SU-DHL-6 (cell line): ENCODE measurements at regions not wholly inside any gene's neighbourhood (a gene's known extent, or its start where the extent isn't known, plus 50 kb on each side); places are given as distances from the start of the nearest gene placed in this dataset.

ENCODE experiments used
- H2AFZ ChIP-seq: fragments of 200-600 bp; sonication (generic); 2 replicates; pipeline ENCODE4 v1.6.1; 2014; ENCODE audit warnings: low read depth, mild to moderate bottlenecking, moderate library complexity, mixed read lengths, antibody characterized with exemption, low read length; ENCODE audit not compliant: severe bottlenecking
- H3F3A ChIP-seq: fragments of 200-600 bp; shearing (Covaris generic); 2 replicates; pipeline ENCODE4 v1.6.0; 2016; ENCODE audit warnings: antibody characterized with exemption, mild to moderate bottlenecking; ENCODE audit not compliant: insufficient read depth
- H3K27ac ChIP-seq: fragments of 200-600 bp; sonication (generic); 2 replicates; pipeline ENCODE4 v1.5.1; 2016; ENCODE audit warnings: low read depth, mild to moderate bottlenecking, low read length, moderate library complexity, mixed read lengths
- H3K27me3 ChIP-seq: fragments of 200-600 bp; sonication (generic), shearing (Covaris generic); 2 replicates; pipeline ENCODE4 v1.6.0; 2014; ENCODE audit warnings: mild to moderate bottlenecking, low read length
- H3K36me3 ChIP-seq: fragments of 200-600 bp; sonication (generic); 2 replicates; pipeline ENCODE4 v1.6.1; 2014; ENCODE audit warnings: mild to moderate bottlenecking, low read length, mixed read lengths
- H3K4me2 ChIP-seq: fragments of 300-600, 200-600 bp; shearing (Covaris generic), sonication (generic); 2 replicates; pipeline ENCODE4 v1.6.0; 2014; ENCODE audit warnings: low read length, low read depth, mild to moderate bottlenecking; ENCODE audit not compliant: poor library complexity, severe bottlenecking
- H3K4me3 ChIP-seq: fragments of 200-600 bp; sonication (generic); 2 replicates; pipeline ENCODE4 v1.5.1; 2014; ENCODE audit warnings: antibody characterized with exemption, low read length, mild to moderate bottlenecking, mixed read lengths; ENCODE audit not compliant: insufficient read depth, poor library complexity, severe bottlenecking
- H3K79me2 ChIP-seq: fragments of 200-600 bp; sonication (generic); 2 replicates; pipeline ENCODE4 v1.6.1; 2014; ENCODE audit warnings: mild to moderate bottlenecking, low read length, moderate library complexity; ENCODE audit not compliant: insufficient read depth
- H3K9ac ChIP-seq: fragments of 200-600 bp; sonication (generic); 2 replicates; pipeline ENCODE4 v1.7.0; 2014; ENCODE audit warnings: mild to moderate bottlenecking, low read length
- H3K9me2 ChIP-seq: fragments of 200-600 bp; sonication (generic); replicated peaks from 2 replicates; pipeline ENCODE4 v1.6.1; 2014; ENCODE audit warnings: low read length; ENCODE audit not compliant: insufficient read depth
- H3K9me3 ChIP-seq: fragments of 200-600 bp; sonication (generic); 2 replicates; pipeline ENCODE4 v1.6.1; 2014; ENCODE audit warnings: low read length, mixed read lengths; ENCODE audit not compliant: insufficient read depth
- H4K20me1 ChIP-seq: fragments of 200-600 bp; sonication (generic); 2 replicates; pipeline ENCODE4 v1.6.1; 2014; ENCODE audit warnings: low read depth, mild to moderate bottlenecking, antibody characterized with exemption, low read length, moderate library complexity, mixed read lengths
- CTCF ChIP-seq: fragments of 200-600 bp; sonication (generic); IDR thresholded peaks from one replicate; pipeline ENCODE4 v1.5.1; 2017; ENCODE audit warnings: antibody characterized with exemption, mild to moderate bottlenecking, low read length, moderate library complexity; ENCODE audit not compliant: insufficient read depth, poor library complexity, severe bottlenecking
- EZH2phosphoT487 ChIP-seq: fragments of 200-600 bp; sonication (generic), shearing (Covaris generic); conservative IDR thresholded peaks from 2 replicates; pipeline ENCODE4 v1.6.1; 2018; ENCODE audit warnings: mild to moderate bottlenecking, antibody characterized with exemption, low read length, moderate library complexity, mixed read lengths

DNA sequence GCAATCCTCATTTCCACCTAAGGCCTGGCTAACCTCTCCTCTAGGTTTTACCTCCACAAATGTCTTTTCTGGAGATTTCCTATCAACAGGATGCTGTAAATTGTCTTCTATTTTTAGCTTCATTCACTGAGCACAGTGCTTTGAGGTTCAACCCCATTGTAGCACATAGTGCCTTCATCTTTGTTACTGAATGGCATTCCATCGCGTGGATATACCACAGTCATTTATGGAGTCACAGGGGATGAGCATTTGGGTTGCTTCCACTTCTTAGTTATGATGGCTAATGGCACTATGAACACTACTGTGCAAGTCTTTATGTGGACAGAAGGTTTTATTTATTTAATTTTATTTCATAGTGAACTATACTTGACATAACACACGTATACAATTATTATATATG lies 387.1 kb downstream of the SMOC2 start:
- Histone ChIP-seq H3K9me3 (no peaks in the 10 kb centered on the region), H3K27me3 (no peaks in the 10 kb centered on the region), H3K27ac (no peak overlapping the region), H3K4me3 (no peak overlapping the region), H3K79me2 (no peaks in the 10 kb centered on the region), H2AFZ (no peak overlapping the region), H3K9me2 (no peaks in the 10 kb centered on the region), H3K9ac (no peak overlapping the region), H3K36me3 (no peaks in the 10 kb centered on the region), H3F3A (no peaks in the 10 kb centered on the region), H4K20me1 (no peaks in the 10 kb centered on the region), H3K4me2 (no peak overlapping the region)
- TF ChIP-seq EZH2phosphoT487 (no peak), CTCF (no peak)

GRCh38 chr6:168827586-168827871 lies 386.5 kb downstream of the SMOC2 start:
- no peaks in the 10 kb centered on the region for H3F3A ChIP-seq
- H3K27ac ChIP-seq: no peak overlapping the region
- H3K4me2 ChIP-seq: no peak overlapping the region

GRCh38 chr6:168826726-168827585 lies 386.0 kb downstream of the SMOC2 start:
- Histone ChIP-seq H2AFZ (no peak overlapping the region), H3K9me2 (no peaks in the 10 kb centered on the region), H4K20me1 (no peaks in the 10 kb centered on the region), H3K4me3 (no peak overlapping the region), H3K27me3 (no peaks in the 10 kb centered on the region), H3K36me3 (no peaks in the 10 kb centered on the region), H3K9ac (no peak overlapping the region), H3K79me2 (no peaks in the 10 kb centered on the region), H3K9me3 (no peaks in the 10 kb centered on the region), H3F3A (no peaks in the 10 kb centered on the region), H3K27ac (no peak overlapping the region), H3K4me2 (no peak overlapping the region)
- TF ChIP-seq EZH2phosphoT487 (no peak), CTCF (no peak)

More at GRCh38 chr6:168827586-168827871, 386.5 kb downstream of the SMOC2 start:
- H3K79me2 ChIP-seq: no peaks in the 10 kb centered on the region
- no peak overlapping the region for H2AFZ ChIP-seq
- no peak overlapping the region for H3K4me3 ChIP-seq
- H3K9ac ChIP-seq: no peak overlapping the region
- no peaks in the 10 kb centered on the region for H3K9me2 ChIP-seq
- no peaks in the 10 kb centered on the region for H3K9me3 ChIP-seq
- H3K36me3 ChIP-seq: no peaks in the 10 kb centered on the region
- no peaks in the 10 kb centered on the region for H3K27me3 ChIP-seq
- H4K20me1 ChIP-seq: no peaks in the 10 kb centered on the region
- no peak for TF ChIP-seq CTCF
- no peak for TF ChIP-seq EZH2phosphoT487
